ENCODE measurements at regions not wholly inside any gene's neighbourhood (a gene's known extent, or its start where the extent isn't known, plus 50 kb on each side); places are given as distances from the start of the nearest gene placed in this dataset.

DNA sequence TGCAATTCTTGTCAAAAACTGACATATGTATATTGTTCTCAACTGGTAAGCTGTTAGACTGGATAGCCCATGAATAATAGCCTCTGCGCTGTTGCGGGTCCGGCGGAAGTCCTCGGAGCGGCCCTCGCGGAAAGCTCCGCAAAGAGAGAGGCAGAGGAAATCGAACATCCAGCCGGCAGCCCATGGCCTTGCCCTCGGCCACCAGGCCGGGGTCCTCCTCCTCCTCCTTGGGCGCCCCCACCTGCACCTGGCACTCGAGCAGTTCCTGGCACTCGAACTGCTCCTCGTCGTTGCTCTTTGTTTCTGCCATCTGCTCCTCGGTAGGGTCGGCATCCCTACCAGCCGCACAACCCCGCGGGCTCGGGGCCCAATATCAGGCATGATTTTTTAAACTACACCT is 1176.3 kb downstream of the PCDH18 start:
- no peak for DNase-seq
- Histone ChIP-seq H3K27ac (no peak overlapping the region), H3K4me1 (no peaks in the 10 kb centered on the region), H3K36me3 (no peaks in the 10 kb centered on the region), H3K27me3 (no peaks in the 10 kb centered on the region), H3K9me3 (no peaks in the 10 kb centered on the region), H3K4me3 (no peak overlapping the region)
- TF ChIP-seq, protein P1, sequence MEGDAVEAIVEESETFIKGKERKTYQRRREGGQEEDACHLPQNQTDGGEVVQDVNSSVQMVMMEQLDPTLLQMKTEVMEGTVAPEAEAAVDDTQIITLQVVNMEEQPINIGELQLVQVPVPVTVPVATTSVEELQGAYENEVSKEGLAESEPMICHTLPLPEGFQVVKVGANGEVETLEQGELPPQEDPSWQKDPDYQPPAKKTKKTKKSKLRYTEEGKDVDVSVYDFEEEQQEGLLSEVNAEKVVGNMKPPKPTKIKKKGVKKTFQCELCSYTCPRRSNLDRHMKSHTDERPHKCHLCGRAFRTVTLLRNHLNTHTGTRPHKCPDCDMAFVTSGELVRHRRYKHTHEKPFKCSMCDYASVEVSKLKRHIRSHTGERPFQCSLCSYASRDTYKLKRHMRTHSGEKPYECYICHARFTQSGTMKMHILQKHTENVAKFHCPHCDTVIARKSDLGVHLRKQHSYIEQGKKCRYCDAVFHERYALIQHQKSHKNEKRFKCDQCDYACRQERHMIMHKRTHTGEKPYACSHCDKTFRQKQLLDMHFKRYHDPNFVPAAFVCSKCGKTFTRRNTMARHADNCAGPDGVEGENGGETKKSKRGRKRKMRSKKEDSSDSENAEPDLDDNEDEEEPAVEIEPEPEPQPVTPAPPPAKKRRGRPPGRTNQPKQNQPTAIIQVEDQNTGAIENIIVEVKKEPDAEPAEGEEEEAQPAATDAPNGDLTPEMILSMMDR (IDR thresholded peaks at IDR 0.05), result no peak
- intact Hi-C loops (cut with DNase I), result no loop called here
- ATAC-seq, result no peak

GRCh38 chr4:136343340-136343739 is 1189.0 kb downstream of the PCDH18 start:
- Histone ChIP-seq H3K4me3 (no peak overlapping the region), H3K4me1 (no peaks in the 10 kb centered on the region), H3K9me3 (no peaks in the 10 kb centered on the region), H3K36me3 (no peaks in the 10 kb centered on the region), H3K27me3 (no peaks in the 10 kb centered on the region), H3K27ac (no peak overlapping the region)
- intact Hi-C loops (cut with DNase I), result no loop called here
- ATAC-seq, result no peak
- DNase-seq, result no peak
- TF ChIP-seq, protein P1 (IDR thresholded peaks at IDR 0.05), result no peak

- H3K9me3 ChIP-seq, result no peaks in the 10 kb centered on the region
- DNase-seq (no peak), ATAC-seq (no peak)
- no peaks in the 10 kb centered on the region for H3K4me1 ChIP-seq
- no peaks in the 10 kb centered on the region for H3K27me3 ChIP-seq
- intact Hi-C loops (cut with DNase I), result no loop called here
- TF ChIP-seq, protein P1 (IDR thresholded peaks at IDR 0.05), result no peak
- no peak overlapping the region for H3K27ac ChIP-seq
- H3K36me3 ChIP-seq, result no peaks in the 10 kb centered on the region
- no peak overlapping the region for H3K4me3 ChIP-seq
Measured at GRCh38 chr4:136342666-136343065, 1189.6 kb downstream of the PCDH18 start.

DNA sequence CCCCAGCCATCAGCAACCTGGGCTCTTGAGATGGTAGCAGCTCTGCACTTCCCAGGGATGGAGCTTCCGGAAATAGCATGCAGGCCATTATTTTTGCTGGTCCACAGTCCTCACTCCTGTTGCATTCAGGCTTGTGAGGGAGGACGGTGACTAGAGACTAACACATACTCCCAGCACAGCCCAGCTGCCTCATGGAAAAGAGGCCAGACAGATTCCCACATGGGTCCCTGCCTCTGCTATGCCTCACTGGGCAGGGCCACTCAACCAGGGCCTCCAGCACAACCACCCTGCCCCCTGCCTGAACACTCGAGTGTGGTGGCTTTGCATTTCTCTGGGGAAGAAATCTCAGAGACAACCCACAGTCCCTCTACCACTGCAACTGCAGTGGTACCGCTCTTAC is 1195.1 kb downstream of the PCDH18 start:
- no peaks in the 10 kb centered on the region for H3K27me3 ChIP-seq
- no peak overlapping the region for H3K4me3 ChIP-seq
- H3K9me3 ChIP-seq, result no peaks in the 10 kb centered on the region
- no peaks in the 10 kb centered on the region for H3K36me3 ChIP-seq
- H3K4me1 ChIP-seq, result no peaks in the 10 kb centered on the region
- no peak overlapping the region for H3K27ac ChIP-seq
- DNase-seq (no peak), ATAC-seq (no peak)
- TF ChIP-seq, protein P1 (IDR thresholded peaks at IDR 0.05), result no peak
- intact Hi-C loops (cut with DNase I), result no loop called here

- H3K36me3 ChIP-seq, result no peaks in the 10 kb centered on the region
- H3K9me3 ChIP-seq, result no peaks in the 10 kb centered on the region
- TF ChIP-seq, protein P1 (IDR thresholded peaks at IDR 0.05), result no peak
- no peak overlapping the region for H3K27ac ChIP-seq
- no peaks in the 10 kb centered on the region for H3K27me3 ChIP-seq
- no peak for DNase-seq
- ATAC-seq, result peak; percentile 27
- intact Hi-C loops (cut with DNase I), result no loop called here
- no peak overlapping the region for H3K4me3 ChIP-seq
- no peaks in the 10 kb centered on the region for H3K4me1 ChIP-seq
Measured at GRCh38 chr4:136336479-136336878, 1195.8 kb downstream of the PCDH18 start.

DNA sequence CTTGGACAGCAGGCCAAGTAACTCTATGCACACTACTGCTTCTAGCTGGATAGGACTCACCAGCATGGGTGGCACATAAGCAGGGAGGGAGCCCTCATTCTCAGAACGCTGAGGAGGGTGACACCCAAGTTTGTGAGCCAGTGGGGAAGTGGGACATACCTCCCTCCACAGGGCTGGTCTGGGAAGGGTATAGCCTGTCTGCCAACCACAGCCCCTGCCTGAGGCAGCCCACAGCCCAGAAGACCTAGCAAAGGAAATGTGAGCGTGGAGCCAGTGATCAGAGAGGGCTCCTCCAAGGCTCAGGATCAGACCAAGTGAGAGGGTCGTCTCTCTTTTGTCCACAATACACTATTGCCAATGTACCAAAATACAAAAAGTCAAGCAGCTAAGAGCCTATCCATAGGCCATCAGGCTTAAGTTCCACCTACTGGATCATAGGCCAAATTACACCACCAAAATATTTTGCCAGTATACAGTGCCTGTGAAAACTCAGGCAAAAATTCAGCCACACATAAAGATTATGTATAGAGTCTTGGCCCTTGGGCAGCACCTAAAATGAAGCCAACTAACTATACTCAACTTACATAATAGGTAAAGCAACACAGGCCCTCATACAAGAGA is 1203.1 kb downstream of the PCDH18 start:
- ATAC-seq (no peak), DNase-seq (no peak)
- H3K27ac ChIP-seq, result no peak overlapping the region
- no peaks in the 10 kb centered on the region for H3K4me1 ChIP-seq
- H3K36me3 ChIP-seq, result no peaks in the 10 kb centered on the region
- TF ChIP-seq, protein P1 (IDR thresholded peaks at IDR 0.05), result no peak
- no peaks in the 10 kb centered on the region for H3K9me3 ChIP-seq
- no peak overlapping the region for H3K4me3 ChIP-seq
- intact Hi-C loops (cut with DNase I), result no loop called here
- H3K27me3 ChIP-seq, result no peaks in the 10 kb centered on the region

Measured in upper lobe of right lung (tissue), 1 donor.